Smooth muscle cell (in vitro differentiated cells): ENCODE measurements at regions not wholly inside any gene's neighbourhood (a gene's known extent, or its start where the extent isn't known, plus 50 kb on each side); places are given as distances from the start of the nearest gene placed in this dataset.
"Not testable (repeated sequence)": the region's sequence is repeated elsewhere in the genome, so short reads cannot be mapped to it uniquely, and the experiment has no call there.

ENCODE experiments used
- DNase-seq: peaks from one replicate; lab custom pipeline; 2025; ENCODE audit not compliant: unreplicated experiment; lab: John Stamatoyannopoulos, UW
- H2AFZ ChIP-seq: fragments of 200-600 bp; sonication (generic); 2 replicates; pipeline ENCODE4 v1.6.0; 2016; ENCODE audit warnings: antibody characterized with exemption, low read depth, mild to moderate bottlenecking
- H3F3A ChIP-seq: fragments of 200-600 bp; sonication (generic); 2 replicates; pipeline ENCODE4 v1.6.0; 2017; ENCODE audit warnings: antibody characterized with exemption, low read depth
- H3K27ac ChIP-seq: fragments of 200-600 bp; sonication (generic); 2 replicates; pipeline ENCODE4 v1.5.1; 2016; ENCODE audit warnings: low read depth, mild to moderate bottlenecking
- H3K27me3 ChIP-seq: fragments of 200-600 bp; sonication (generic); 2 replicates; pipeline ENCODE4 v1.6.1; 2016; ENCODE audit warnings: low read depth, mild to moderate bottlenecking
- H3K36me3 ChIP-seq: fragments of 200-600 bp; sonication (generic); 2 replicates; pipeline ENCODE4 v1.5.1; 2016; ENCODE audit warnings: low read depth
- H3K4me1 ChIP-seq: fragments of 200-600 bp; sonication (generic); 2 replicates; pipeline ENCODE4 v1.5.1; 2016; ENCODE audit warnings: low read depth
- H3K4me2 ChIP-seq: fragments of 200-600 bp; sonication (generic); 2 replicates; pipeline ENCODE4 v1.6.0; 2016; ENCODE audit warnings: mild to moderate bottlenecking
- H3K4me3 ChIP-seq: fragments of 200-600 bp; sonication (generic); 2 replicates; pipeline ENCODE4 v1.5.1; 2016; ENCODE audit warnings: mild to moderate bottlenecking
- H3K79me2 ChIP-seq: fragments of 200-600 bp; sonication (generic); 2 replicates; pipeline ENCODE4 v1.6.0; 2016; ENCODE audit warnings: low read depth, mild to moderate bottlenecking
- H3K9ac ChIP-seq: fragments of 200-600 bp; sonication (generic); 2 replicates; pipeline ENCODE4 v1.6.0; 2016; ENCODE audit warnings: low read depth
- H3K9me3 ChIP-seq: fragments of 200-600 bp; sonication (generic); replicated peaks from 2 replicates; pipeline ENCODE4 v1.5.1; 2016; ENCODE audit warnings: low read depth
- H4K20me1 ChIP-seq: fragments of 200-600 bp; sonication (generic); 2 replicates; pipeline ENCODE4 v1.6.0; 2016; ENCODE audit warnings: low read depth
- WGBS: methylation state at CpG from one replicate; pipeline ENCODE4 v1.1.7; 2016; ENCODE audit warnings: low lambda C conversion rate; 5-methylcytosine and 5-hydroxymethylcytosine counted together
- TF ChIP-seq, protein P1 (sequence below): fragments of 200-600 bp; sonication (generic); IDR thresholded peaks from 2 replicates; pipeline ENCODE4 v1.5.1; 2017; ENCODE audit warnings: borderline replicate concordance, mild to moderate bottlenecking, antibody characterized with exemption; ENCODE audit not compliant: insufficient read depth, poor library complexity, severe bottlenecking

DNA sequence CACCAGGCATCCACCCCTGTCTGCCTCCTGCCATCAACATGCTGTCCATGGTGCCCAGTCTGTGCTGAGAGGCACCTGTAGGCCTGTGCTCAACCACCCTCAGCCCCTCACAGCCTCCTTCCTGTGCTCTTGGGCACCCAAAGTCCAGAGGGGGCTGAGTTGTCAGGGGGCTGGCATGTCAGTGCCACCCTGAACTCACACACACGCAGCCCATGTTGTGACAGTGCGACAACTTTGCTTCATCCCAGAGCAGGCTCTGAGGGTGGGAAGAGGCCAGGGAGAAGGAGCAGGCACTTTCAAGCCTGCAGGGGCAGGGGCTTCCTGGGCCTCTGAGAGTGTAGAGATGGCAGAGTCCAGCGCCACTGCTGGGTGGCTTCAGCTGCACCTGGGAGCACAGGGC lies 491.0 kb downstream of the TMEM135 start:
- Histone ChIP-seq H3K4me3 (no peak overlapping the region), H2AFZ (no peak overlapping the region), H3K9me3 (no peaks in the 10 kb centered on the region), H4K20me1 (no peaks in the 10 kb centered on the region), H3K36me3 (no peaks in the 10 kb centered on the region), H3K9ac (no peak overlapping the region), H3K4me1 (no peaks in the 10 kb centered on the region), H3K27me3 (no peaks in the 10 kb centered on the region), H3F3A (no peaks in the 10 kb centered on the region), H3K79me2 (no peaks in the 10 kb centered on the region), H3K4me2 (no peak overlapping the region), H3K27ac (no peak overlapping the region)
- TF ChIP-seq, protein P1, sequence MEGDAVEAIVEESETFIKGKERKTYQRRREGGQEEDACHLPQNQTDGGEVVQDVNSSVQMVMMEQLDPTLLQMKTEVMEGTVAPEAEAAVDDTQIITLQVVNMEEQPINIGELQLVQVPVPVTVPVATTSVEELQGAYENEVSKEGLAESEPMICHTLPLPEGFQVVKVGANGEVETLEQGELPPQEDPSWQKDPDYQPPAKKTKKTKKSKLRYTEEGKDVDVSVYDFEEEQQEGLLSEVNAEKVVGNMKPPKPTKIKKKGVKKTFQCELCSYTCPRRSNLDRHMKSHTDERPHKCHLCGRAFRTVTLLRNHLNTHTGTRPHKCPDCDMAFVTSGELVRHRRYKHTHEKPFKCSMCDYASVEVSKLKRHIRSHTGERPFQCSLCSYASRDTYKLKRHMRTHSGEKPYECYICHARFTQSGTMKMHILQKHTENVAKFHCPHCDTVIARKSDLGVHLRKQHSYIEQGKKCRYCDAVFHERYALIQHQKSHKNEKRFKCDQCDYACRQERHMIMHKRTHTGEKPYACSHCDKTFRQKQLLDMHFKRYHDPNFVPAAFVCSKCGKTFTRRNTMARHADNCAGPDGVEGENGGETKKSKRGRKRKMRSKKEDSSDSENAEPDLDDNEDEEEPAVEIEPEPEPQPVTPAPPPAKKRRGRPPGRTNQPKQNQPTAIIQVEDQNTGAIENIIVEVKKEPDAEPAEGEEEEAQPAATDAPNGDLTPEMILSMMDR: no peak
- WGBS: 94% methylated on average over 3 of the region's 3 CpGs
- no peak for DNase-seq

DNA sequence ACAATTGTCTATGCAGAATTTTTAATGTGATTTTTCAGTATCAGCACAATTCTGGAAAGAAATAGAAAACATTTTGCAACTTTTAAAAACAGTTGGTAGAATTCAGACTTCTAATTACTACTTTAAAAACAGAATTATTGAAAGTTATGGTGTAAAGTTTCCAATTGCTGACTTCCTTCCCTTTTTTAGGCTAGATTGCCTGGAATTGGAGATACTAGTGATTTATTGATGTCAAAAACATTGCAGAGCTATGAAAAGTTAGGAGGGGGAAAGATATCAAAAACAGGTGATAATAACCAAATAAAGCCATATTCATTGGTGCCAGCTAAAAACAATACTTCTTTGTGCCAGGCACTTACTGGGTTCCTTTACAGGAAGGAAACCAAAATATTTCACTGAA lies 485.5 kb downstream of the TMEM135 start:
- Histone ChIP-seq H3F3A (no peaks in the 10 kb centered on the region), H3K9ac (no peak overlapping the region), H4K20me1 (no peaks in the 10 kb centered on the region), H2AFZ (no peak overlapping the region), H3K4me3 (no peak overlapping the region), H3K9me3 (no peaks in the 10 kb centered on the region), H3K27me3 (no peaks in the 10 kb centered on the region), H3K4me2 (no peak overlapping the region), H3K36me3 (no peaks in the 10 kb centered on the region), H3K4me1 (no peaks in the 10 kb centered on the region), H3K79me2 (no peaks in the 10 kb centered on the region), H3K27ac (no peak overlapping the region)
- TF ChIP-seq, protein P1: no peak
- no peak for DNase-seq

DNA sequence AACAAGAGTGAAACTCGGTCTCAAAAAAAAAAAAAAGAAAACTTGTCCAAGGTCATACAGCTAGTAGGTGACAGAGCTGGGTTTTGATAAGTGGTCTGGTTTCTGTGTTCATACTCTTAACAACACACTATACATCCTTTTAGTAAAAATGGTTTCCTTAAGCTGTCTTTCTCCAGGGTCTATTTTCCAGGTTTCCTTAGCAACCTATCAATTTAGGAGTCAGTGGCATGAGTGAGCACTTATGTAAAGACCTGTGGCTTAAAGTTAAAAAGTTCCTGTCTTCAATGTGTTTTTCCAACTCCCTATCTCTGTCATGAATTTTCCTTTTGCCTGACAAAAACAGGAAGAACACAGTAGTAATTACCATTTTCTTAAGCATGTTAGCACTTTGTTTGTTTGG lies 480.5 kb downstream of the TMEM135 start:
- Histone ChIP-seq H2AFZ (no peak overlapping the region), H3K4me1 (no peaks in the 10 kb centered on the region), H3K9me3 (no peaks in the 10 kb centered on the region), H3F3A (no peaks in the 10 kb centered on the region), H4K20me1 (no peaks in the 10 kb centered on the region), H3K27me3 (no peaks in the 10 kb centered on the region), H3K4me3 (no peak overlapping the region), H3K36me3 (no peaks in the 10 kb centered on the region), H3K27ac (no peak overlapping the region), H3K9ac (no peak overlapping the region), H3K4me2 (no peak overlapping the region), H3K79me2 (no peaks in the 10 kb centered on the region)
- TF ChIP-seq, protein P1: no peak
- DNase-seq: no peak
- WGBS: 86% methylated on average over 1 of the region's 1 CpG

DNA sequence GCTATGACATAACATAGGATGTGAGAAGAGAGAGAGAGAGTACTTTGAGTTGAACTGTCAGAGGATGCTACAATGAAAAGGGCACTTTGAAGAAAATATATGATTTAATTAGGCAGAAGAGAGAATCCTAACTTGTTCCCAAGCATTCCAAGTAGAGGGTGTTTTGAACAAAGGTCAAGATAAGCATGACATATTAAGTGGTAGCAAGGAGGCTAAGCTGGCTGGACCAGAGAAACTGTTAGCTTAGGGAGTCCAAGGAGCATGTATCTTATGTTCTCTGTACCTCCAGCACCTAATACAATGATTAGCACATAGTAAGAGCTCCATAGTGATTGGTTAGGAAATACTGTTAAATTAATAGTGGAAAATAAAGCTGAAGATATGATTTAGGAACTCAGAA lies 479.6 kb downstream of the TMEM135 start:
- TF ChIP-seq, protein P1: no peak
- Histone ChIP-seq H3K79me2 (no peaks in the 10 kb centered on the region), H3K4me1 (no peaks in the 10 kb centered on the region)

DNA sequence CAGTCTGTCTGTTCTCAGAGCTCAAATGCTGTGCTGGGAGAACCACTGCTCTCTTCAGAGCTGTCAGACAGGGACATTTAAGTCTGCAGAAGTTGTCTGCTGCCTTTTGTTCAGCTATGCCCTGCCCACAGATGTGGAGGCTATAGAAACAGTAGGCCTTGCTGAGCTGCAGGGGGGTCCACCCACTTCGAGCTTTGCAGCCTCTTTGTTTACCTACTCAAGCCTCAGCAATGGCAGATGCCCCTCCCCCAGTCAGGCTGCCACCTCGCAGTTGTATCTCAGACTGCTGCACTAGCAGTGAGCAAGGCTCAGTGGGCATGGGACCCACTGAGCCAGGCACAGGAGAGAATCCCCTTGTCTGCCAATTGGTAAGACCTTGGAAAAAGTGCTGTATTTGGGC lies 470.0 kb downstream of the TMEM135 start:
- DNase-seq, H3K9ac ChIP-seq, H3K79me2 ChIP-seq, H3K4me2 ChIP-seq, H4K20me1 ChIP-seq, H2AFZ ChIP-seq, H3K9me3 ChIP-seq, H3K36me3 ChIP-seq, H3K4me3 ChIP-seq, H3K27me3 ChIP-seq, H3K4me1 ChIP-seq, H3K27ac ChIP-seq, H3F3A ChIP-seq: not testable (repeated sequence)
- 51% methylated on average over 2 of the region's 2 CpGs for WGBS

More for the DNA sequence above, 479.6 kb downstream of the TMEM135 start:
- no peak overlapping the region for H3K4me2 ChIP-seq
- no peak overlapping the region for H3K9ac ChIP-seq
- H4K20me1 ChIP-seq: no peaks in the 10 kb centered on the region
- no peak overlapping the region for H3K27ac ChIP-seq
- no peaks in the 10 kb centered on the region for H3K36me3 ChIP-seq
- no peak overlapping the region for H2AFZ ChIP-seq
- no peak overlapping the region for H3K4me3 ChIP-seq
- H3F3A ChIP-seq: no peaks in the 10 kb centered on the region
- H3K9me3 ChIP-seq: no peaks in the 10 kb centered on the region
- H3K27me3 ChIP-seq: no peaks in the 10 kb centered on the region
- no peak for DNase-seq

DNA sequence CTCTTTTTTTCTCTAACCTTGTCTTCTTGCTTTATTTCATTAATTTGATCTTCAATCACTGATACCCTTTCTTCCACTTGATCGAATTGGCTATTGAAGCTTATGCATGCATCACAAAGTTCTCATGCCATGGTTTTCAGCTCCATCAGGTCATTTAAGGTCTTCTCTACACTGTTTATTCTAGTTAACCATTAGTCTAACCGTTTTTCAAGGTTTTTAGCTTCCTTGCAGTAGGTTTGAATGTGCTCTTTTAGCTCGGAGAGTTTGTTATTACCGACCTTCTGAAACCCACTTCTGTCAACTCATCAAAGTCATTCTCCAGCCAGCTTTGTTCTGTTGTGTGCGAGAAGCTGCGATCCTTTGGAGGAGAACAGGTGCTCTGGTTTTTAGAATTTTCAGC lies 469.2 kb downstream of the TMEM135 start:
- WGBS: 87% methylated on average over 6 of the region's 6 CpGs
- not testable (repeated sequence) for H3K36me3 ChIP-seq, H3K4me1 ChIP-seq, H3K4me2 ChIP-seq, H4K20me1 ChIP-seq, H2AFZ ChIP-seq, H3K9ac ChIP-seq, H3K27ac ChIP-seq, H3F3A ChIP-seq, H3K4me3 ChIP-seq, DNase-seq, H3K79me2 ChIP-seq, H3K9me3 ChIP-seq, H3K27me3 ChIP-seq
